Activated T-helper 2 cell treated with anti-CD3 and anti-CD28 coated beads, Interferon-gamma antibody, Interleukin-2, Interleukin-4, amounts not matched to agents 10 μg/mL and 5 μg/mL and 100 μg/mL, durations not matched to agents 14 hours and 24 hours and 36 hours (primary cell): ENCODE measurements at regions not wholly inside any gene's neighbourhood (a gene's known extent, or its start where the extent isn't known, plus 50 kb on each side); places are given as distances from the start of the nearest gene placed in this dataset.

Experiments used
- DNase-seq: peaks from one replicate; pipeline ENCODE4 v3.0.0; 2021; ENCODE audit warnings: low spot score
- H3K27ac Mint-ChIP-seq: one replicate; pipeline ENCODE4 v1.8.0; 2021; ENCODE audit warnings: mixed read lengths
- H3K27me3 Mint-ChIP-seq: one replicate; pipeline ENCODE4 v1.8.0; 2021; ENCODE audit warnings: low read depth, mixed read lengths
- H3K36me3 Mint-ChIP-seq: one replicate; pipeline ENCODE4 v1.8.0; 2021; ENCODE audit warnings: low read depth, mixed read lengths
- H3K4me1 Mint-ChIP-seq: one replicate; pipeline ENCODE4 v1.8.0; 2021; ENCODE audit warnings: low read depth, mixed read lengths
- H3K4me3 Mint-ChIP-seq: one replicate; pipeline ENCODE4 v1.8.0; 2021; ENCODE audit warnings: low read depth, mild to moderate bottlenecking, moderate library complexity, mixed read lengths
- H3K9me3 Mint-ChIP-seq: one replicate; pipeline ENCODE4 v1.8.0; 2021; ENCODE audit warnings: mixed read lengths
- intact Hi-C: fragments of 100-400 bp; cut with micrococcal nuclease; formaldehyde crosslinking; loops from one replicate; pipeline ENCODE4 v1.15.1; 2023

DNA sequence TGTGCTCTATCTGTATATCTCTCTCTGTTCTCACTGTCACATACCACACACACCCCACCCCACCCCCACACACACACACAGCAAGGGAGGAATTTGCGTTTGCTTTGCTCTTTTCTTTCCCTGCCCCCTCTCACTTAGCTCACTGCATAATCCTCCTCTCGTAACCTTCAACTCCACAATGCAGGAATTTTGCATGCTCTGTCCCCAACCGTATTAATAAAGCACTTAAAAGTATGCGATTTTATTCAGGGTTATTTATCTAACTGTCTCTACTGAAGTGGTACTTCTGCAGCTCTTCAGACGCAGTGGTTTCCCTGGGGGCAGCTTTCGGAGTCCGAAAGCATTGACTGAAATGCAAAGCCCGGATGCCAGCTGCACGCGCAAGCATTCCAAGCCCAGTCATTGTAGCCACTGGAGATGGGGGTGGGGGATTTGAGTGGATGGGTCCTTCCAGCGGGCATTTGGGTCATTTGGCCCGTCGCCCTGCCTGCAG lies 105.4 kb upstream of the RBFOX1 start:
- peaks cover 54% of the 10 kb centered on the region for H3K9me3 Mint-ChIP-seq
- H3K36me3 Mint-ChIP-seq = no peaks in the 10 kb centered on the region
- intact Hi-C loops = no loop called here
- H3K4me3 Mint-ChIP-seq = no peak overlapping the region
- no peak for DNase-seq
- H3K4me1 Mint-ChIP-seq = no peaks in the 10 kb centered on the region
- H3K27me3 Mint-ChIP-seq = no peaks in the 10 kb centered on the region
- no peak overlapping the region for H3K27ac Mint-ChIP-seq

DNA sequence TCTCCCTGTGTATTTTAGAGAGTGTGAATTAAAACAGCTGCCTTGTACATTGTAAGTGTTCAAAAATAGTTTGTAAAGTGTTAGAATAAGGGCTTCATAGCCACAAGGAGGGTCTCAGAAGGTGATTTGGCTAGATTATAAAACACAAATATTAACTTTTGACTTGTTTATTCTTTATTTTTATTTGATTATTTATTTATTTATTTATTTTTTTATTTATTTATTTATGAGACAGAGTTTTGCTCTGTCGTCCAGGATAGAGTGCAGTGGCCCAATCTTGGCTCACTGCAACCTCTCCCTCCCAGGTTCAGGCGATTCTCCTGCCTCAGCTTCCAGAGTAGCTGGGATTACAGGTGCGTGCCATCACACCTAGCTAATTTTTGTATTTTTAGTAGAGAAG lies 111.5 kb upstream of the RBFOX1 start:
- intact Hi-C loops = no loop called here
- DNase-seq = no peak
- H3K27ac Mint-ChIP-seq = no peak overlapping the region
- no peaks in the 10 kb centered on the region for H3K27me3 Mint-ChIP-seq
- no peaks in the 10 kb centered on the region for H3K36me3 Mint-ChIP-seq
- H3K4me3 Mint-ChIP-seq = no peak overlapping the region
- peaks cover 52% of the 10 kb centered on the region for H3K9me3 Mint-ChIP-seq
- no peaks in the 10 kb centered on the region for H3K4me1 Mint-ChIP-seq

DNA sequence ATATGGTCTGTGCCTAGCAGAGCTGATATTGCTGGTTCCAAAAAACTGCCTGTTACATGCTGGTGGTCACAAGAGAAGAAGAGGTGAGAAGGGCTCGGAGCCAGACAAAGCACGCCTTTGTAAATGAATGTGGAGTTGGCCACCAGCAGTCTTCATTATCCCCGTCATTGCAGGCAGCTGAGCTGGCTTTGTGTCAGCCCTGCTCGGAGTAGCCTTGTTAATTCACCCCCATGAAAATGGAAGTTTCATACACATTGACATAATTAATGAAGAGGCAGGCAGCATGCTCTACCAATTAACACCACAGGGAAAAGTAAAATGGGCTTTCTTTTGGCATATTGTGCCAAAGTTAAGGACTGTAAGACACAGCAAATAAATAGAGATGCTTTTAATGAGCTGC lies 113.7 kb upstream of the RBFOX1 start:
- no peaks in the 10 kb centered on the region for H3K4me1 Mint-ChIP-seq

DNA sequence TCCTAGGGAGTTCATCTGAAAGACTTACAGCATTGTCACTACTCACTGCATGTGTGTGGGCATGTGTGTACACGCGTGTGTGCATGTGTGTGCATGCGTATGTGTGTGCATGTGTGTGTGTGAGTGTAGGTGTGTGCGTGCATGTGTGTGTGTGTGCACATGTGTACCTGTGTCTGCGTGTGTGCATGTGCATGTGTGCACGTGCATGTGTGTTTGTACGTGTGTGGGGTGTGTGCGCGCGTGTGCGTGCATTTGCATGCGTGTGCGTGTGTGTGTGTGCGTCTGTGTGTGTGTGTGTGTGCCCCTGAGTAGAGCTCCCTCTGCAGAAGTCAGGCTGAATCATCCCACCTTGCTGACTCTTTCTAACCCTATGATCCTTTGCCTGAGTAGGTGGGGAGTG lies 114.8 kb upstream of the RBFOX1 start:
- H3K36me3 Mint-ChIP-seq = no peaks in the 10 kb centered on the region
- H3K4me1 Mint-ChIP-seq = no peaks in the 10 kb centered on the region
- intact Hi-C loops = no loop called here
- H3K9me3 Mint-ChIP-seq = peaks cover 65% of the 10 kb centered on the region
- no peak for DNase-seq
- no peak overlapping the region for H3K27ac Mint-ChIP-seq
- no peaks in the 10 kb centered on the region for H3K27me3 Mint-ChIP-seq
- H3K4me3 Mint-ChIP-seq = no peak overlapping the region

More for the DNA sequence above, 113.7 kb upstream of the RBFOX1 start:
- Mint-ChIP-seq H3K4me3 (no peak overlapping the region), H3K27ac (no peak overlapping the region), H3K36me3 (no peaks in the 10 kb centered on the region), H3K9me3 (peaks cover 59% of the 10 kb centered on the region), H3K27me3 (no peaks in the 10 kb centered on the region)
- DNase-seq = no peak
- intact Hi-C loops = no loop called here

DNA sequence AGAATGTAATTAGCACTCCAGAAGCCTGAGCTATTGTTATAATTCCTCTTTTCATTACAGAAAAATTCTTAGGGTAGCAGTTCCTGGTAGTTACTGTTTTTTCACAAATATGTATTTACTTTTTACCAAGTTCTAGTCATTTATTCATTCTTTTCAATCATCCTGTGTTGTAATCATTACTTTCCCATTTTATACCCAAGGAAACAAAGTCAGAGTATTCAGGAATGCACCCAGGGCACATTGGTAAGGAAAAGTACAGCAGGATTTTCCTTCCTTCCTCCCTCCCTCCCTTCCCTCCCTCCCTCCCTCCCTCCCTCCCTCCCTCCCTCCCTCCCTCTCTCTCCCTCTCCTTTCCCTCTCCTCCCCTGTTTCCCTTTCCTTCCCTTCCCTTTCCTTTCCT lies 115.9 kb upstream of the RBFOX1 start:
- Mint-ChIP-seq H3K9me3 (peaks cover 63% of the 10 kb centered on the region), H3K27me3 (no peaks in the 10 kb centered on the region), H3K4me1 (no peaks in the 10 kb centered on the region), H3K36me3 (no peaks in the 10 kb centered on the region), H3K4me3 (no peak overlapping the region), H3K27ac (no peak overlapping the region)
- intact Hi-C loops = no loop called here
- DNase-seq = no peak

DNA sequence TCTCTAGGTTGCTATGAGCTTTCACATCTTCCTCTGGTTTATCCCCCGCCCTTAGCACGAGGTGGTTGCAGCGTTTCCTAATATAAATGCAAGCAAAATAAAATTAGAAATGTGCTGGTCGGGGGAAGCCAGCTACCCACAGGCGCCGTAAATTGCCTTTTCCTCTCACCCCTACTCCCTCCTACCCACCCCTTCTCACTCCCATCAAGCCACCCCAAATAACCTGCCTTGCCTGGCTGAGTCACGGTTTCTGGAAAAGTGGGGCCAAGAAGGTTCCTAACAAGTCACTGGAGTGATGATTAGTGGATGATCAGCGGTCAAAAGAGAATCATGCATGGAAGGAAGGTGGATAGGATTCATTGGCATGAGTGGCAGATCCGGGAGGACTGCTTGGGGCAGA lies 120.9 kb upstream of the RBFOX1 start:
- H3K4me1 Mint-ChIP-seq = no peaks in the 10 kb centered on the region
- H3K36me3 Mint-ChIP-seq = no peaks in the 10 kb centered on the region
- no peak overlapping the region for H3K27ac Mint-ChIP-seq
- no peak for DNase-seq
- intact Hi-C loops = no loop called here
- H3K27me3 Mint-ChIP-seq = no peaks in the 10 kb centered on the region
- H3K9me3 Mint-ChIP-seq = peaks cover 58% of the 10 kb centered on the region
- no peak overlapping the region for H3K4me3 Mint-ChIP-seq

DNA sequence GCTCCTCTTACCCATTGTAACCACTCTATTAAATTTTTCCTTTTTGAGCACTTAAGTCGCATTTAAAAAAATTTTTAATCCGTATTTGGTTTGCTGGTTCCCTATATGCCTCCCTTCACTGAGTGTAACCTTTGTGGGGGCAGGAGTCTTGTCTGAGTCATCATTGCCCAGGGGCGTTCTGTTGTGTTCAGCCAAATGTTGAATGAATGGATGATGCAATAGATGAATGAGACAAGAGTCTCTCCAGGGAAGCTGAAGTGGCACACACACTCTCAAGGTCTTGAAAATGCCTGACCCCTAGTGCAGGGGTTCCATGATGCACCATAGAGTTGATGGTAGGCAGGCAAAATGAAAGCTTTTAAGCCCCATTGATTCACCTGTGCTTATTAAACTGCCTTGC lies 123.0 kb upstream of the RBFOX1 start:
- Mint-ChIP-seq H3K4me1 (no peaks in the 10 kb centered on the region), H3K27me3 (no peaks in the 10 kb centered on the region), H3K9me3 (peaks cover 57% of the 10 kb centered on the region), H3K36me3 (no peaks in the 10 kb centered on the region), H3K27ac (no peak overlapping the region), H3K4me3 (no peak overlapping the region)
- intact Hi-C loops = no loop called here
- no peak for DNase-seq

DNA sequence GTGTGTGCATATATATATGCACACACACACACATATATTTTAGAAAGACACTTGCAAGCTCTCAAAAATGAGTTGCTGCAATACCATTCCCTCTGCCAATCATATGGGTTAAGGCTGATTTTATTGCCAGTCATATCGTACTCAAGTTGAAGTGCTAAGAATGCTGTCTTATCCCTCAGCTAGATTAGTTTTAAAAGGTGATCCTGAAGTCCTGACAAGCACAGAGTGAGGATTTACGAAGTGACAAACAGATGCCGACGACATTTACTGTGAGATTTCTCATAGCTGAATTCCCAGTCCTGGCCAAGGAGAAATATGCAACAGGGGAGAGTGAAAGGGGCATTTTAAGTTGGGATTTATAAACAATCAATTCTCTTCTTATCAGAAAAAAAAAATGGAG lies 126.2 kb upstream of the RBFOX1 start:
- no peak overlapping the region for H3K4me3 Mint-ChIP-seq
- H3K27ac Mint-ChIP-seq = no peak overlapping the region
- no peaks in the 10 kb centered on the region for H3K36me3 Mint-ChIP-seq
- H3K9me3 Mint-ChIP-seq = peaks cover 62% of the 10 kb centered on the region
- intact Hi-C loops = no loop called here
- no peaks in the 10 kb centered on the region for H3K4me1 Mint-ChIP-seq
- no peak for DNase-seq
- H3K27me3 Mint-ChIP-seq = no peaks in the 10 kb centered on the region

DNA sequence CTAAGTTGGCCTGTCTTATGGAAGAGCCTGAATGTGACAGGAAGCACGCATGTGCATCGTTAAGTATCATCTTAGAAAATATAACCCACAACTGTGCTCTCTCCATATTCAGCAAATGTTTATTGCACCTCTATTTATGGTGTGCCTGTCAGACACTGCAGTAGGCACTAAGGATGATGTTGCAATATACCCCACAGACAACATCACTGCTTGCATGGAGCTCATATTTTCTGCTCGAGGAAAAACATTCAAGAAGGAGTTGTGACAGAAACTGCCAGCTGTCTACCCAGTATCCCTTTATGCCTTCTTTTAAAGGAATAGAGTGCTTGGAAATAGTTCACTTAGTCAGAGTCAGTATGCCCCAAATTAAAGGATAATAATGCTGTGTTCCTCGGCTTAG lies 132.3 kb upstream of the RBFOX1 start:
- no peaks in the 10 kb centered on the region for H3K4me1 Mint-ChIP-seq
- no peaks in the 10 kb centered on the region for H3K36me3 Mint-ChIP-seq
- DNase-seq = no peak
- no peaks in the 10 kb centered on the region for H3K27me3 Mint-ChIP-seq
- H3K4me3 Mint-ChIP-seq = no peak overlapping the region
- no peak overlapping the region for H3K27ac Mint-ChIP-seq
- intact Hi-C loops = no loop called here
- H3K9me3 Mint-ChIP-seq = peaks cover 74% of the 10 kb centered on the region

DNA sequence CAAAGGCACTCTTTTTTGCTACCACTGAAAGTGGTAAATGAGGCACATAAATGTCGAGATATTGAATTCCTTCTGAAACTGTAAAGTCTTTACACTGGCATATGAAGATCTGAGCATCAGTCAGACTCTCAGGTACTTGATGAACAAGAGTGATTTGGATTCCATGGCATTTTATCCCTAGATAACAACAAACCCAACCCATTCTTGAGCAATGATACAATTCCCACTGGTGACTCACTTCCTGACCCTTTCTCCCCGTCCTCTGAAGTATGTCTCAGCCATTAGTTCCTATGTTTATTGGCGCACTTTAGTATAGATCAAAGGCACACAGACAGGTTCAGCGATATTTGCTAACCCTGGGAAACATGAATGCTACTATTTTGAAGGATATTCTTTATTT lies 147.0 kb upstream of the RBFOX1 start:
- intact Hi-C loops = no loop called here
- DNase-seq = no peak
- Mint-ChIP-seq H3K27ac (no peak overlapping the region), H3K27me3 (no peaks in the 10 kb centered on the region), H3K4me1 (no peaks in the 10 kb centered on the region), H3K9me3 (peaks cover 68% of the 10 kb centered on the region), H3K36me3 (no peaks in the 10 kb centered on the region), H3K4me3 (no peak overlapping the region)

DNA sequence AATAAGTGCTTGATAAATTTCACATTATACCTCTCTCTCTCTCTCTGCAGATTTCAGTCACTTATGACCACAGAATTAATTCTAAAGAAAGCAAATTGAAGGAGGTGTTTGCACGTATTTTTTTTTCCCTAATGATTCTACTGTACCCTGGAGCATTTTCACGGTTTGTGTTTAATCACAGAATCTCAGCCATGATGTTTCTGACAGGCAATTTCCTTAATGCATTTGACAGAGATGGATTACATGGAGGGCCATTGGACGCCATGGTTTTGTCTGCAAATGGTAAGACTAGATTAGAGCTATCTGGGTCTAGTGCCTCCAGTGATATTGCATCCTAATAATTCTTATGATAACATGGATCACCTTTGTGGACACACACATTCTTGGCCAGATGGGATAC lies 147.5 kb upstream of the RBFOX1 start:
- Mint-ChIP-seq H3K27me3 (no peaks in the 10 kb centered on the region), H3K9me3 (peaks cover 66% of the 10 kb centered on the region), H3K36me3 (no peaks in the 10 kb centered on the region), H3K4me1 (no peaks in the 10 kb centered on the region), H3K4me3 (no peak overlapping the region), H3K27ac (no peak overlapping the region)
- no peak for DNase-seq
- intact Hi-C loops = no loop called here

DNA sequence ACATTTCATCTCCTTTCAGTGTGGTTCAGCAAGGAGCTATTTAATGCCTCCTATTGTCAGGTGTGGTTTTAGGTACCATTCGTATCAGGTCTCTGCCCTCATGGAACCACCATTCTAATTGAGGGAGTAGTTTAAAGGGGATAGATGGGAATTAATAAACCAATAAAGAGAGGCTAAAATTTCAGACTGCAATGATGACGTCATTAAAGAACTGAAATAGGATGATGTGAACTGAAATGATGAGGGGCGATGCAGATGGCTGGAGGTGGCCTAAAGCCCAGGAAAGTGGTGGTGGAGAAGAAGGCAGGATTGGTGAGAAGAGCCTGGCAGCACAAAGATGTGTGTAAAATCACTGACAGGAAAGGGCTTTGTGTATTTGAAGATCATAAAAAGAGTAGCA lies 148.9 kb upstream of the RBFOX1 start:
- Mint-ChIP-seq H3K4me1 (no peaks in the 10 kb centered on the region), H3K27me3 (no peaks in the 10 kb centered on the region), H3K27ac (no peak overlapping the region), H3K4me3 (no peak overlapping the region), H3K9me3 (peaks cover 63% of the 10 kb centered on the region), H3K36me3 (no peaks in the 10 kb centered on the region)
- intact Hi-C loops = no loop called here
- DNase-seq = no peak

DNA sequence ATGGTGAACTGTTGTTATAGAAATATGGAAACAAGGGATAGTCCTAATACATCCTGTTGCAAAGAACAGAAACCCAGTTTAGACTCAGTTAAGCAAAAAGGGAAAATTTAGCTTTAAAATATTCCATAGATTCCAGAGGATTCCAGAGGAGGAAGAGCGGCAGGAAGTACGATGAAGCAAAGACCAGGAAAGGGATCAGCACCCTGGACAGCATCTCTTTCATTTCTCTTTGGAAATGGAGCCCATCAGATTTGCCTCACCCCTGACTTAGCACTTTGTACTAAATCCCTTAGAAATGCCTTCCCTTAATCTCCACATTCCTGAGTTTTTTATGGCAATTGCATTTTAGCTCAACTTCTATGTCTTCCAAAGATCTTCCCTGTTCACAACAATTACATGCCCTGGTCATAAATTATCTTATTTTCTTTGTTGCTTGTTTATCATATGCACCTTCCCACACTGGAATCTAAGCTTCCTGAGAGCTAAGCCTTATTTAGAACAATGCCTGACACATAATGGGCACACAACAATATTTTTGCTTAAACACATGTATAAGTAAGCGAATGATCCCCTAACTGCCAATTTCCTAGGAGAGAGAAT lies 150.0 kb upstream of the RBFOX1 start:
- Mint-ChIP-seq H3K36me3 (no peaks in the 10 kb centered on the region), H3K4me1 (no peaks in the 10 kb centered on the region), H3K27me3 (no peaks in the 10 kb centered on the region), H3K9me3 (peaks cover 62% of the 10 kb centered on the region), H3K4me3 (no peak overlapping the region), H3K27ac (no peak overlapping the region)
- no peak for DNase-seq
- intact Hi-C loops = no loop called here

DNA sequence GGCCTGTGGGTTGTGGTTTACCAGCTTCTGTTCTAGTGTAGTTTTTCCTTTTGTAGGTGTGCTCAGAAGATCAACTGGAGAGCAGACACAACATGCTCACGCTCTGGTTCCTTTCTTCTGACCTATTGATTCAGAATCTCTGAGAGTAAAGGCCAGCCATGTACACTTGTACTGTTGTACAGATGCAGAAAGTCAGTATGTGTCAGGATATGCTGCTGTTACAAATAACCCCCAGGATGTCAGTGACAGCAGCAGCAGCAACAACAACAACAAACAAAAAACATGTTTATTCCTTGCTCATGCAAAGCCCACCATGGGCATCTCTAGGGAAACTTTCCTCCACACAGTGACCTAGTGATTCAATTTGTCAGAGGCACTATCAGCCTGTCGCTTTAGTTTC lies 154.8 kb upstream of the RBFOX1 start:
- H3K36me3 Mint-ChIP-seq = no peaks in the 10 kb centered on the region
- H3K9me3 Mint-ChIP-seq = peaks cover 75% of the 10 kb centered on the region
- DNase-seq = no peak
- H3K4me1 Mint-ChIP-seq = no peaks in the 10 kb centered on the region
- intact Hi-C loops = no loop called here
- H3K27me3 Mint-ChIP-seq = no peaks in the 10 kb centered on the region
- H3K27ac Mint-ChIP-seq = no peak overlapping the region
- H3K4me3 Mint-ChIP-seq = no peak overlapping the region
